ENCODE measurements at regions not wholly inside any gene's neighbourhood (a gene's known extent, or its start where the extent isn't known, plus 50 kb on each side); places are given as distances from the start of the nearest gene placed in this dataset.
"Not testable (repeated sequence)": the region's sequence is repeated elsewhere in the genome, so short reads cannot be mapped to it uniquely, and the experiment has no call there.

DNA sequence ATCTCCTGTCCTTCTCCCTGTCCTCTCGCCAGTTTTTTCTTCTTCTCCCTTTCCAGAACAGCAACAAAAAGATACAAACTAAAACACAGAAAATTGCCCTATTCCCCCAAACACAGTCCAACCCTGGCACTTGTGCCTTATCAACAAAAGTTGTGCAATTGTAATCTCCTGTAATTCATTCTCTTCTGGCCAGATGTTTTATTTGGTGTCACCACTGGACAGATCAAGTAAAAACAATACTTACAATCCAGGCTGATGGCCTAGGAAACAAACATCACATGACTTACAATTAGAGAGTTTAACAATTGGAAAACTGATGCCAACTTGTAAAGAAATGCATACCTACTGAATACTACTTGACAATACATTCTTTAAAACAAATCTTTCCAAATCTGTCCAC lies 231.6 kb downstream of the ETV1 start:
- H3K4me3 ChIP-seq (ENCODE audit: low read depth, low read length) = no peak overlapping the region
- no peaks in the 10 kb centered on the region for H3K4me1 ChIP-seq (ENCODE audit: insufficient read depth)
- DNase-seq (ENCODE audit: extremely low spot score) = no peak
- H3K36me3 ChIP-seq (ENCODE audit: insufficient read depth) = no peaks in the 10 kb centered on the region
- no peak overlapping the region for H3K27ac ChIP-seq (ENCODE audit: low read depth)
- 89% methylated on average over 1 of the region's 1 CpG for WGBS

DNA sequence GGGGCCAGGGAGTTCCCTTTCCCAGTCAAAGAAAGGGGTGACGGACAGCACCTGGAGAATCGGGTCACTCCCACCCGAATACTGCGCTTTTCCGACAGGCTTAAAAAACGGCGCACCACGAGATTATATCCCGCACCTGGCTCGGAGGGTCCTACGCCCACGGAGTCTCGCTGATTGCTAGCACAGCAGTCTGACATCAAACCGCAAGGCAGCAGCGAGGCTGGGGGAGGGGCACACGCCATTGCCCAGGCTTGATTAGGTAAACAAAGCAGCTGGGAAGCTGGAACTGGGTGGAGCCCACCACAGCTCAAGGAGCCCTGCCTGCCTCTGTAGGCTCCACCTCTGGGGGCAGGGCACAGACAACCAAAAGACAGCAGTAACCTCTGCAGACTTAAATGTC lies 223.6 kb downstream of the ETV1 start:
- WGBS = 97% methylated on average over 16 of the region's 16 CpGs
- DNase-seq (ENCODE audit: extremely low spot score) = not testable (repeated sequence)

DNA sequence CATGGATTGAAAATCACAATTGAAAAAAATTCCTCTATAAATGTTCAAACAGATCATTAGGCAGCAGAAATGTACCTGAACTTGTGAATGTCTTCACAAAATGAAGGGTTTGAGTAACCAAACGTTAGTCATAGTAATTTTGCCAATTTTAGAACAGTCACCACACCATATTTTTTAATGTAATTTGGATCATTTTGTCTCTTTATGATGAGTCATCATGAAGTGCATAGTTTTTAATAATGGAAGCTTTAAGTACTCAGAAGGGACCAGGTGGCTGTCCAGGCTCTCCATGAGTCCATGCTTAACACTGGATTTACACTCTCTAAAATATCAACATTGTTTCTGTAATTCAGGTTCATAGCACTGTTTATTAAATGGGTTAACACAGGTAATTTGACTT lies 219.2 kb downstream of the ETV1 start:
- Histone ChIP-seq H3K4me1 (ENCODE audit: insufficient read depth) (no peaks in the 10 kb centered on the region), H3K27ac (ENCODE audit: low read depth) (no peak overlapping the region), H3K4me3 (ENCODE audit: low read depth, low read length) (no peak overlapping the region), H3K36me3 (ENCODE audit: insufficient read depth) (no peaks in the 10 kb centered on the region)
- no peak for DNase-seq (ENCODE audit: extremely low spot score)
- 43% methylated on average over 1 of the region's 1 CpG for WGBS

More for the DNA sequence above, 223.6 kb downstream of the ETV1 start:
- H3K27ac ChIP-seq (ENCODE audit: low read depth); H3K36me3 ChIP-seq (ENCODE audit: insufficient read depth); H3K4me3 ChIP-seq (ENCODE audit: low read depth, low read length); H3K4me1 ChIP-seq (ENCODE audit: insufficient read depth): not testable (repeated sequence)

DNA sequence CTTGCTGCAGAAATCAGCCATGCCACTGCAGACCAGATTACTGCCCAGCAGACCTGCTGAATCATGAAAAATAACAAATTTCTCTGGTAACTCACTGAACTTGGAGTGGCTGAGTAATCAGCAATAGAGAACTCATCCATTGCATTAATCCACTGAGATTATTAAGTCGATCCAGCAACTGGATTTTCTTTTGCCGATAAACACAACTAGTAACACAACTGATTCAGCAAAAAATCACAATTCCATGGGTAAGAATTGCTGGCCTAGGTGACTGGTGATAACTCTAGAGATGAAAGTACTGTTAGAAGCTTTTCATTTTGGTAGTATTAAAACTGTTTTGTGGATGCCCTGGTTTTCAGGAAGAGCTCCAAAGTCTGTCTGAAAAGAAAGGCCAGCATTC lies 214.5 kb downstream of the ETV1 start:
- no peak overlapping the region for H3K4me3 ChIP-seq (ENCODE audit: low read depth, low read length)
- no peak overlapping the region for H3K27ac ChIP-seq (ENCODE audit: low read depth)
- DNase-seq (ENCODE audit: extremely low spot score) = no peak
- H3K36me3 ChIP-seq (ENCODE audit: insufficient read depth) = no peaks in the 10 kb centered on the region
- H3K4me1 ChIP-seq (ENCODE audit: insufficient read depth) = no peaks in the 10 kb centered on the region
- WGBS = 94% methylated on average over 2 of the region's 2 CpGs

DNA sequence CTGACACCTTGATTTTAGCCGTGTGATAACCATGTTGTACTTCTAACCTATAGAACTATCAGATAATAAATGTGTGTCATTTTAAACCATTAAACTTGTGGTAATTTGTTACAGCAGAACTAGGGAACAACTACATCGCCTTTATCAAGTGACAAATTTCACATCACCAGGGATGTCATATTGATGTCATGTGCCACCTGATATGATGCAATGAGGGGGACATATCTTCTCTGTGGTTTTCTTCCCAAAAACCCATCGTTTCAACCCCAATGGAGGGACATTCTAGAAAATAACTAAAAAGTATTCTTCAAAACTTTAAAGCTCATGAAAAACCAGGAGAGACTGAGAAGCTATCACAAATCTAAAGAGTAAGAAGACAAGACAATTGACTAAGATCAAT lies 212.2 kb downstream of the ETV1 start:
- DNase-seq (ENCODE audit: extremely low spot score) = no peak
- 94% methylated on average over 3 of the region's 3 CpGs for WGBS
- Histone ChIP-seq H3K4me3 (ENCODE audit: low read depth, low read length) (no peak overlapping the region), H3K27ac (ENCODE audit: low read depth) (no peak overlapping the region), H3K4me1 (ENCODE audit: insufficient read depth) (no peaks in the 10 kb centered on the region), H3K36me3 (ENCODE audit: insufficient read depth) (no peaks in the 10 kb centered on the region)

DNA sequence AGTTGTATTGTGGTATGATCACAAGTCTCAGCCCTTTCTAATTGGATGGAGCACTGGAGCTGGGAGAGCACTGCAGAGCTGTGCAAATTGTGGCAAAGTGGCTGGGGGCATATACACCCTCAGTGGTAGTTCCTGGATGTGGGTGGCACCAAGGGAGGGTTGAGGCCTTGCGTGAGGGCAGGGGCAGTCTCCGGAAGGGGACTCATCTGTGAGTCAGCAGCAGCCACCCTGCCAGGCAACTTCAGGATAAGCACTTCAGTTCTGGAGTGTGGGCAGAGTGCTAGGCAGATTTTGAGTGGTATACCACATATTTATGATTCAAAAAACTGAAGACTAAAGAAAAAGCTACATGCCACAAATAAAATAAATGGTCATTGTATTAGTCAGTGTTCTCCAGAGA lies 210.5 kb downstream of the ETV1 start:
- no peaks in the 10 kb centered on the region for H3K36me3 ChIP-seq (ENCODE audit: insufficient read depth)
- no peak overlapping the region for H3K27ac ChIP-seq (ENCODE audit: low read depth)
- H3K4me3 ChIP-seq (ENCODE audit: low read depth, low read length) = no peak overlapping the region
- no peaks in the 10 kb centered on the region for H3K4me1 ChIP-seq (ENCODE audit: insufficient read depth)
- 91% methylated on average over 2 of the region's 2 CpGs for WGBS
- no peak for DNase-seq (ENCODE audit: extremely low spot score)

DNA sequence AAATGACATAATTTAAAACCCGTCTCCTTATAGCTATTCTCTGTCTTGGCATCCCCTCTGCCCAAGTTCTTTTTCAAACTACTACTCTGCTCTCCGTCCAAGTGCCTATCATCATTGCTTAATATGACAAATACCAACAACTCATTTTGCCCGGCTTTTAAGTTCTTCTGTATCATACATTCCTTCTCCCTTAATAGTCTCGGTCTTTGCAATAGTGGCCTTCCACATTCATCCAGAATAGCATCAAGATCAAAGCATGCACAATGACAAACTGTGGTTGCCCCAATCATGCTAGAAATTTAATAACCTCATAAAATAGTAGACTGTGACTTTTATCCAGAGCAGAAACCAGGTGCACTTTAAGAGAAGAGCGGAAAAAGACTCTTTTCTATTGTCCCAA lies 198.9 kb downstream of the ETV1 start:
- 87% methylated on average over 5 of the region's 5 CpGs for WGBS
- Histone ChIP-seq H3K4me3 (ENCODE audit: low read depth, low read length) (no peak overlapping the region), H3K4me1 (ENCODE audit: insufficient read depth) (no peaks in the 10 kb centered on the region), H3K36me3 (ENCODE audit: insufficient read depth) (no peaks in the 10 kb centered on the region), H3K27ac (ENCODE audit: low read depth) (no peak overlapping the region)
- no peak for DNase-seq (ENCODE audit: extremely low spot score)

DNA sequence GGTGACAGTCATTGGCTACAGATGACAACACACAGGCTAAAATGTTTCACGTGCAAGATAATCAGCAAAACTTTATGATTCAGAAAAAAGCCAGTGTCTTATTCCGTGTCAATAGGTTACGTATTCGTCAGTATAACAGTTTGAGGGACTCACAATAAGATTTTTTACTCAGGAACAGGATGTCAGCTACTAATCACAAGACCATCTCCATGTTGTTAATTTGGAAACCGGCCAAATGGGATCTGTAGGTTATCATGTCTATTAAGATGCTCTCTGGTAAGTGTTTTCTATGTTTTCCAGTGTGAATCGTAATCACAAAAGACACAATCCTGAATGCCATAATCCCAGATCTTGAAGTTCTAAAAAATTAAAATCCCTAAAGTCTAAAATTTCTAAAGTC lies 197.3 kb downstream of the ETV1 start:
- Histone ChIP-seq H3K36me3 (ENCODE audit: insufficient read depth) (no peaks in the 10 kb centered on the region), H3K4me1 (ENCODE audit: insufficient read depth) (no peaks in the 10 kb centered on the region), H3K27ac (ENCODE audit: low read depth) (no peak overlapping the region), H3K4me3 (ENCODE audit: low read depth, low read length) (no peak overlapping the region)
- WGBS = 67% methylated on average over 6 of the region's 6 CpGs
- DNase-seq (ENCODE audit: extremely low spot score) = no peak

DNA sequence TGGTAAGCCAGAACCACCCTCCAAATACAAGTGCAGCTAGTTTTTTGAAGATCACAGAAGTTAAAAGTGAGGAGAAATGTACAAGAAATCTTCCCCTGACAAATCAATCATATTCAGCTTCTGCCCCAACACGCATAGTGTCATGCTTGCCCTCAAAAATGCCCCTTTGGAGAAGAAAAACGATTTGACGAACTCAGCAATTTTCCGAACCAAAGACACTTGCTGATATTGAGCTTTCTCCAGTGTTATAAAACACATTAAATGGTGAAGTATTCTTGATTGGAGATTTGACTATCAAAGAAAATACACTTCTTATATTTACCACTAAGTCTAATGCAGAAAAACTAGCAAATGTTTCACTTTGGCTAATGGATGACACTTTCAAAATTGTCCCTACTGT lies 195.5 kb downstream of the ETV1 start:
- Histone ChIP-seq H3K4me3 (ENCODE audit: low read depth, low read length) (no peak overlapping the region), H3K36me3 (ENCODE audit: insufficient read depth) (no peaks in the 10 kb centered on the region), H3K4me1 (ENCODE audit: insufficient read depth) (no peaks in the 10 kb centered on the region), H3K27ac (ENCODE audit: low read depth) (no peak overlapping the region)
- DNase-seq (ENCODE audit: extremely low spot score) = no peak
- WGBS = 96% methylated on average over 4 of the region's 4 CpGs

DNA sequence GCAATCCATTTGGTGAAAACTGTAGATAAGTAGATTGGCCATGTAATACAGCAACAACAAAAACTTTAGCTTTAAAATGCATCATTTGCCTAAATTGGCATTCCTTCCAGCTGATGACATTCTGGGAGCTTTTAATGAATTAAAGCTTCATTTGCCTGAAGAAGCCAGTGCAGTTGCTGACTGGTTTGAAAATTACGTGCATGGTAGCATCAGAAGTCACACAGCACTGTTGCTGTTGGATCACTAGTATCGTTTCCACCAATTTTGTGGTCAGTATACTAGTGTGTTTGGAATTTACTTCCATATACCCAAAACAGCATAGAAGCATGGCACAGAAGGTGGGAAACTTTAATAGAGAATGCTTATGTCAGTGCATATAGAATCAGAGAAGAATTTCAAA lies 194.9 kb downstream of the ETV1 start:
- H3K27ac ChIP-seq (ENCODE audit: low read depth) = no peak overlapping the region
- DNase-seq (ENCODE audit: extremely low spot score) = no peak
- no peak overlapping the region for H3K4me3 ChIP-seq (ENCODE audit: low read depth, low read length)
- no peaks in the 10 kb centered on the region for H3K4me1 ChIP-seq (ENCODE audit: insufficient read depth)
- no peaks in the 10 kb centered on the region for H3K36me3 ChIP-seq (ENCODE audit: insufficient read depth)
- 94% methylated on average over 2 of the region's 2 CpGs for WGBS

DNA sequence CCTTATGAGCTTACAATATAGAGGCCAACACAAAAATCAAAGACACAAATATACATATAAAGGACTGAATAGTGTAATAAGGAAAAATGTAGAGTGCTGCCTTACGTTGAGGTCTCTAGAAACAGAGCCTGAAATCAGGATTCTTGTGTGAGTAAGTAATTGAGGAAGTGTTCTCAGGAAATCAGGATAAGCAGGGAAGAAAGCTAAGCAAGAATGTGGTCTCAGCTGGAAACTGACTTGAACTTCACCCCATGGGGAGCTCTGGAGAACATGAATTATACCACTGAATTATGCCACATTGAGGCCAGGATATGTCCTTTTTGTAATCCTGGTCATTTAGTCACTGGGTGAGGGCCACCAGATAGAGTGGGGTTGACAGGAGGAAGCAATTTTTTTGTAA lies 191.9 kb downstream of the ETV1 start:
- Histone ChIP-seq H3K4me3 (ENCODE audit: low read depth, low read length) (no peak overlapping the region), H3K4me1 (ENCODE audit: insufficient read depth) (no peaks in the 10 kb centered on the region), H3K27ac (ENCODE audit: low read depth) (no peak overlapping the region), H3K36me3 (ENCODE audit: insufficient read depth) (no peaks in the 10 kb centered on the region)
- DNase-seq (ENCODE audit: extremely low spot score) = no peak
- WGBS = 80% methylated on average over 1 of the region's 1 CpG

DNA sequence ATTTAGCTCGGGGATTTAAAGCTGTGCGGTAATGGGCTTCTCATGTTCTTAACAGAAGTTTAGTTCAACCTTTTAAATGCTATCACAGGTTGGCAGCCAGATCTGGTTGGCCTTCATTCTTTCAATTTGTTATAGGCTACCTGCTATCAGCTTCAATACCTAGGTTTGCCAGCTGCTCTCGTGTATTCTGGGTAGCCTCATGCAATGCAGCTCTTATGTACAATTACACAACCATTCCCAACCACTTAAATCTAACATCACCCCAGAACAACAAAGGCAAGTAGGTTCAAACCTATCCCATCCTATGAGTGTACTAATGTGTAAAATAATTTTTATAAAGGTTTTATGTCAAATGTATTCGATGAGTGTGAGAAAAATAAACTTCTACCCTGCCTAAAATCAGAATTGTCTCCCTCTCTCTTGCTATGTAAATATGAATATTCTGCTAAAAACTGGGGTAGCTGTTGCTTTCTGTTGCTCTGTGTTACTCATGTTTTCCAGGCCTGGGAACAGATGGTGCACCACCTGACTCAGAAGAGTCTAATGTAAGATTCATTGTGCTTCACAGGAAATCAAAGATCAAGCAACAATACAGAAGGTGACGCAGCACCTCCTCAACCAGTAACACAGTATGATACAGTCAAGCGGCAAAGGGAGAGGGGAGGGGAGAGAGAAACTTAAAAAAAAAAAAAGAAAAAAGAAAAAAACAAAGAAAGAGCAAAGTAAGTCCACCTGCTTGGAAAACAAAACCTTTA lies 188.6 kb downstream of the ETV1 start:
- no peak overlapping the region for H3K27ac ChIP-seq (ENCODE audit: low read depth)
- DNase-seq (ENCODE audit: extremely low spot score) = no peak
- H3K4me1 ChIP-seq (ENCODE audit: insufficient read depth) = no peaks in the 10 kb centered on the region
- 80% methylated on average over 6 of the region's 6 CpGs for WGBS
- no peaks in the 10 kb centered on the region for H3K36me3 ChIP-seq (ENCODE audit: insufficient read depth)
- H3K4me3 ChIP-seq (ENCODE audit: low read depth, low read length) = no peak overlapping the region

DNA sequence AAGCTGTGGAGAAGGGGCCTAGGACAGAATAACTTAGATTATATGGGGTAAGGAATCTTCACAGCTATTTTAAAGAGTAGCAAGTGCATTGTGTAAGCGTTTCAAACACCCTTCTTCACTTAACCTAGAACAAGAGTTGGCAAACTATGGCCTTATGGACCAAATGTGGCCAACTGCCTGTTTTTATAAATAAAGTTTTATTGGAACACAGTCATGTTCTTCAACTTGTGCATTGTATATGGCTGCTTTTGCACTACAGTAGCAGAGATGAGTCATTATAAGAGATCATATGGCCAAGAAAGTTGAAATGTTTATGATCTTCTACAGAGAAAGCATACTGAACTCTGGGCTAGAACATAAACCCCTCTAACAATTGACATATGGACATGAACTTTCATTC lies 187.8 kb downstream of the ETV1 start:
- Histone ChIP-seq H3K4me1 (ENCODE audit: insufficient read depth) (no peaks in the 10 kb centered on the region), H3K27ac (ENCODE audit: low read depth) (no peak overlapping the region), H3K36me3 (ENCODE audit: insufficient read depth) (no peaks in the 10 kb centered on the region), H3K4me3 (ENCODE audit: low read depth, low read length) (no peak overlapping the region)
- WGBS = 94% methylated on average over 1 of the region's 1 CpG
- no peak for DNase-seq (ENCODE audit: extremely low spot score)

DNA sequence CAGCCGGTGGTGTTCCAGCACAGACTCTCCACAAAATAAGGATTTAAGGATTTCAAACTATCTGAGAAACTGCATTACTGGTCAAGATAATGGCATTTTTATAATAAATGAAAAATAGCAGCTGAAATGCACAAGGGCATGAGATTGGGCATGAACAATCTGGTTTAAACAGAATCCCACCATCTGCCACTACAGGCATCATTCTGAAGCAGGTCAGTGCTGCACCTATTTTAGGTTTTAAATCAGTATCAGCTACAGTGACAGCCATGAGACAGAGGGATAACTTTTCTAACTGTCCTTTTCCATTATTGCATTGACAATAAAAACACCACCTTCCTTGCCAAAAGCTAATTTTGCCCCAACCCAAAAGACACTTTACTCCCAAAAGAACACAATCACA lies 186.8 kb downstream of the ETV1 start:
- no peak overlapping the region for H3K27ac ChIP-seq (ENCODE audit: low read depth)
- 74% methylated on average over 1 of the region's 1 CpG for WGBS
- no peaks in the 10 kb centered on the region for H3K4me1 ChIP-seq (ENCODE audit: insufficient read depth)
- no peak overlapping the region for H3K4me3 ChIP-seq (ENCODE audit: low read depth, low read length)
- no peak for DNase-seq (ENCODE audit: extremely low spot score)
- no peaks in the 10 kb centered on the region for H3K36me3 ChIP-seq (ENCODE audit: insufficient read depth)

DNA sequence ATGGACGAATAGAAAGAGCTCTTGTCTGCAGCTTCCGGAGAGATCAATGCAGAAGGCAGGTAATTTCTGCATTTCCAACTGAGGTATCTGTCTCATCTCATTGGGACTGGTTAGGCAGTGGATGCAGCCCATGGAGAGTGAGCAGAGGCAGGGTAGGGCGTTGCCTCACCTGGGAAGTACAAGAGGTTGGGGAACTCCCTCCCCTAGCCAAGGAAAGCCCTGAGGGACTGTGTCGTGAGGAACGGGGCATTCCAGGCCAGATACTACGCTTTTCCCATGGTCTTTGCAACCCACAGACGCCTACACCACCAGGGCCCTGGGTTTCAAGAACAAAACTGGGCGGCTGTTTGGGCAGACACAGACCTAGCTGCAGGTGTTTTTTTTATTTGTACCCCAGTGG lies 186.3 kb downstream of the ETV1 start:
- 94% methylated on average over 8 of the region's 8 CpGs for WGBS
- Histone ChIP-seq H3K4me1 (ENCODE audit: insufficient read depth) (no peaks in the 10 kb centered on the region), H3K36me3 (ENCODE audit: insufficient read depth) (no peaks in the 10 kb centered on the region), H3K4me3 (ENCODE audit: low read depth, low read length) (no peak overlapping the region), H3K27ac (ENCODE audit: low read depth) (no peak overlapping the region)
- no peak for DNase-seq (ENCODE audit: extremely low spot score)

All from urinary bladder (tissue), 3 donors.